NCI-H524 (cell line): ENCODE measurements at regions not wholly inside any gene's neighbourhood (a gene's known extent, or its start where the extent isn't known, plus 50 kb on each side); places are given as distances from the start of the nearest gene placed in this dataset.

Experiments used
- DNase-seq, 2 experiments: peaks; one replicate each; lab custom pipeline; 2025; lab: John Stamatoyannopoulos, UW

DNA sequence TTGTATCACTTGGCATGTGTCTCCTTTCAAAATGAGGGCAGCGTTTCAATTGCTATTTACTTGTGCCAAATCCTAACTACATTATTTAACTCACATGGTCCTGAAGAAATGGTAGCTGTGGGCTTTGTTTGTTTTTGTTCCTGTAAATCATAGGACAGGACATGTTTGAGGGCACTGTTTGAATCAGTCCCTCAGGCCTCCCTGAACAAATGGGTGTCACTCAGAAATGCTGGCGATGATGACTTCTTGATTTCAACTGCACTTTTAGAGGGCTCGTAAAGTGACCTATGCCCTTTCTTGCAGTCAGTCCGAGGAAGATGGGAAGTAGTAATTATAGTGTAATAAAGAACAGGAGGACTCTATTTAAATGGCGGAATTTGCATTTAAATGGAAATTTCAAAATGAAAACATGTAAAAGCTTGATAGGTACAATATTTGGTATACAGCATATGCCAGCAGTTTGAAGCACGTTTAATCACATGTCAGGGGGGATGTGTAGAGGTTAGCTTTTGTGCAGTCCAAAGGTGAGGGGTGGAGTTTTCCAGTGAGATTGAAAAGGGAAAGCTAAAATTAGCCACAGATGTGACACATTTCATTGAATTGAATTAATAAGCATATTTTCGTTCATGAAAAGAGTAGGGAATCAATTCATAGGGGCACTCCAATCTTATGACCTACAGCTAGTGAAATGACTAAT lies 1958.7 kb upstream of the IGFBP7 start:
- no peak for DNase-seq

DNA sequence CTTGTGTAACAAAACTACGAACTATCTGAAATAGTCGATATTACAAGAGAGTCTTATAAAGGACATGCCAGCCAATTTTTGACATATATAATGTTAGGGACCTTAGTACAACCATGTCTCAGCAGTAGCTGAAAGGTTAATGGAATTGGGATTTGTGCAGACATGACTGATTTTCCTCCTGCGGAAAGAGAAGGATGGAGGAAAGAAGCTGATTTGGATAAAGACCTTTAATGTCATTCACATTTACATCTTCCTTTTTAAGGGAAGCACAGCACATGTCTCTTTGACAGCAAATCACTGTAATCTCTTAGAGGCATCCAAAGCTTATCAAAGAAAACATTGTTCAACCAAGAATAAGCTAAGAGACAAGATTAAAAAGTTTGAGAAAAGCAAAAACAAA lies 1976.2 kb upstream of the IGFBP7 start:
- no peak for DNase-seq

DNA sequence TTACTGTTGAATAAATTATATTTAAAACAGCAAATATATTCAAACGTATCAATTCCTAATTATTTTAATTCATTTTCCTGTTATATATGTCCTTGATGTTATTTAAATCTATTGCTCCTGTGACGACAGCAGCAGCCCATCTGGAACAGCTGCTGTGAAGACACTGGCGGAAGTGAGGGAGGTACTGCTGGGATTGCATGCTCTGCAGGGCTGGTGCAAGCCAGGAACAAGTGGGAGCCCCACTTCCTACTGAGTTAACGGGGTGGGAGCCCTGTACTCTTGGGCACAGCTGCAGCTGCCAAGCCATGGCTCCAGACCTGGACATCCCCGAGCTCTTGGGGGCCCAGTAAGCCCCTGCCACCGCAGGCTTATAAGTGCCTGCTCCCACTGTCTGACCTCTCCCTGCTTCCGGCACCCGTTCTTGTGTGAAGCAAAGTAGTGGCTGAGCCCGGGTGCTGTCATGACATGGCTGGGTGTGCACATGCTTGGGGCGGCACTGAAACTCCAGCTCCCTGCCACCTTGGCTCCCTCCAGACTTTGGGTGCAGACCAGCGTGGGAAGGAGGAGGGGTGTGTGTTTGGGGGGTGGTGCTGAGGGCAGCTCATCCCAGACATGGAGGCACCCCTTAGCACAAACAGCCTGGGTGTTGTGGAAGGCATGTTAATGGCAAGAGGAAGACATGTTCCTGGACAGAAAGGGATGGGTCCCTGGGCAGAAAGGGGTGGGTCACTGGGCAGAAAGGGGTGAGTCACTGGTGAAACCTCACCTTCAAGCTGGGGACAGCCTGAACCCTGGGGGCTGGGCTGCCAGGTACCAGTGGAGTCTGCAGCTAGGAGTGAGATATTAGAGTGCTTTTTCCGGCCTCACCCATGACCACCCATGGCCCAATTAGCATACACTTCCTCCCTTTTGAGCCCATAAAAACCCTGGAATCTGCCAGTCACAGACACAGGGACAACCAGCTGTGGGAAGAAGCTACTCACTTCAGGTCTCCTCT lies 1981.3 kb upstream of the IGFBP7 start:
- DNase-seq = no peak

DNA sequence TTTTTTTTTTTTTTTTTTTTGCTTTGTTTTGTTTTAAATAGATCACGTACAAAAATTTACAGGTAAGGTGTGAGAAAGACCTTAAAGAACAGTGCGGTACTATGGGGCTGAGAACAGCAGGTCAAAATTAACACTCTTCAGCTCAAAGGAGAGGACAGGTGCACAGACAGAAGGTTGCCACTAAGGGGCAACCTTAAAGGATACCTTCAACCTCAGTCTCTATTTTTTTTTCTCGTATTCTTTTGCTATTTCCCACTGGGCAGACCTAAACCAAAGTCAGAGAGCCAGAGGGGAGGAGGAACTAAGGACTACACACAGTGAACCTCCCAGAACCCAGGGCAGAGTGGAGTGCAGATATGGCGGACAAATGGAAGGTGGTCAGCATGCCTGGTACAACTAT lies 1984.3 kb upstream of the IGFBP7 start:
- peak; percentile 10 to 18 for DNase-seq

DNA sequence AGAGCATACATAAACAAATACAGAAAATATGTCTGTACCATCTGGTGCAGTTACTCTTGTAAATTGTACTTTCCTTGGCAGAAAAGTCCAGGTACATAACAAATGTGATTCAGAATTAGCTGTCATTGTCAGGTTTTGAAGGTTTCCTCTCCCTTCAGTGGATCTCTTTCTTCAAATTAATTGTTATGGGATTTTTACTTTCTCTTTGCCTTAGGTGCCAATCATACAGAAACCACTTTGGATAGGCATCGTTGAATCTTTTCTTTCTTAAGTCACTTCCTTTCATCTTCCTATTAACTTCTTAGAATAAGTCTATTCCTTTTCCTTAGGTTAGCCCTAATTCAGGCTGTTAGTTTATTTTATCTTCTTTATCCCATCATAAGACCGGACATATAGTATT lies 1992.1 kb upstream of the IGFBP7 start:
- no peak for DNase-seq

DNA sequence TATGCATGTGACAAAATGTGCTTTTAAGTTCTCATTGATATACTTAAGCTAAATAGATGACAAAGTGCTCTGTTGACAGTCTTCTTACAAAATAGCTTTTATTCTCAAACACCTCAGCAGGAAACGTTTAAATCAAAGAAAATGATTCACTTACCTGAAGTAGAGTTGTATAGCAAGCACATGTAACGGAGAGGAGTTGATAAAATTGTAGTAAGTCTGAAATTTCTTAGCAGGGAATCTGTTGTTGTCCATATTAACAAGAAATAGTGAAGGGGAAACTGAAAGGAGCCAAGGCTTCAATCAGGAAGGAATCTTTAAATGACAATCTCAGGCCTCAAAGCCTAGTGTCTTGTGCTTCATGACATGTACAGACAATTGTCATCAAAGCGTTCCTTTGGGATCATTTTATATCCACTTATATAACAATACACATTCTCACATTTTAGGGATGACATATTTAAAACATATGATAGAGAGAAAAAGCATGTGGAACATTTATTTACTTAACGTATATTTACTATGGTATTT lies 2010.2 kb upstream of the IGFBP7 start:
- DNase-seq = no peak

DNA sequence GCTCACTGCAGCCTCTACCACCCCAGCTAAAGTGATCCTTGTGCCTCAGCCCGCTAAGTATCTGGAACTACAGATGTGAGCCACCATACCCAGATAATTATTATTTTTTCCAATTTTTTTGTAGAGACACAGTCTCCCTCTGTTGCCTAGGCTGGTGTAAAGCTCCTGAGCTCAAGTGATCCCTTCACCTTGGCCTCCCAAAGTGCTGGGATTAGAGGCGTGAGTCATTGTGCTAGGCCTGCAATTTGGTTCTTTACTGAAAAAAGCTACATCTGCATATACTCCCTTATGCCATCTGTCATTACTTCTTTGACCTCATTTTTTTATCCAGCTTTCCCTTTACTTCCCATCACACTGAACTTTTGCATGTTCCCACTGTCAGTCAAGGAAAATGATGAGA lies 2012.4 kb upstream of the IGFBP7 start:
- DNase-seq = peak; percentile 41 to 88

DNA sequence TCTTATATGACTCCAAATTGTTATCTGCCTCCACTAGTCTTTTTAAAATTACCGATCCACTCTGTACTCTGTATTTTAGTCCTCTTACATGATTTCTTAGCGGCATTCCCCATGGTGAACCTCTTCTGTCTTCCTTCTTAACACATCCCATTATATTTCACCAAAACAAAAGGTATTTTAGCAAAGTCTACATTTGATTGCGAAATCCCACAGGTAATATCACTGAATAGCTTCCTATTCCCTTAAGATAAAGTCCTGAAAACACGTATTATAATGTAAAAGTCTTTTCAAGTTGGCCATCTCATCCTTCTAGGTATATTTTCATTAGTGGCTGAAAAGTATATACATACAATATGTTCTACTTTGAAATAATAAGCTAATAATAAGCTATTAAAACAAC lies 2016.0 kb upstream of the IGFBP7 start:
- no peak for DNase-seq

DNA sequence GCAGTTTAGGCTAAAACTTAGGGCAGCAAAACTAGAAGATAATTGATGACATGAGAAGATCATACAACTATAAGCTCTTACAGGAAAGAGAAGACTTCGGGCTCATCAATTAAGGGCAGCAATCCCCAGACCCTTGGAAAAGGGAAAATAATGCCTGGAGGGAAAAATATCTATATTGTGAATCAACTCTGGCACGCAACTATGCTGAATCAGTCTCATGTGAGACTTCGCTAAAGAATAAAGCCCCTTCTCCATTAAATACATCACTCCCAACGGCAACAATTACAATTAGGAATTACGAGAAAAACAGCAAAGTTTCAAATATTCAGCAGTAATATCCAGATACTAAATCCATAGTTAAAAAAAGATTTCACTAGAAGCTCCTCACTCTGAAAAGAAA lies 2016.8 kb upstream of the IGFBP7 start:
- DNase-seq = no peak

DNA sequence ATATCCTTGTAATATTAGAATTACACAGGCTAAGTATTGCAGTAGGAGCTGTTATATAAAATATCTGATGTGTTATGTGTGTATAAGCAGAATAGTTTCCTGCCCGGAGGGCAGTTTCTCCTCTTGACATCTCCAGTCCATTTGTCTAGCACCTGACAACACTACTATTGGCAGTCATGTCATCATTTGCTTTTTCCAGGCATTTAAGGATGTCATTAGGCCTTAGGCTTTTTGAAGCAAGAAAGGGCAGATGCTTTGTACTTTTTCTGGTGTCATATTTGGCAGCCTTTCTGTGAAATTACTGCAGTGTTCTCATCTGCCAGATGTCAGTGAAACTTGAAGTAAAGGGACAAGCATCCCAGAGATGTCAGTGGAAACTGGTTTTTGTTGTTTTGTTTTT lies 2017.6 kb upstream of the IGFBP7 start:
- peak in 1 of 2 experiments; percentile 35 for DNase-seq

DNA sequence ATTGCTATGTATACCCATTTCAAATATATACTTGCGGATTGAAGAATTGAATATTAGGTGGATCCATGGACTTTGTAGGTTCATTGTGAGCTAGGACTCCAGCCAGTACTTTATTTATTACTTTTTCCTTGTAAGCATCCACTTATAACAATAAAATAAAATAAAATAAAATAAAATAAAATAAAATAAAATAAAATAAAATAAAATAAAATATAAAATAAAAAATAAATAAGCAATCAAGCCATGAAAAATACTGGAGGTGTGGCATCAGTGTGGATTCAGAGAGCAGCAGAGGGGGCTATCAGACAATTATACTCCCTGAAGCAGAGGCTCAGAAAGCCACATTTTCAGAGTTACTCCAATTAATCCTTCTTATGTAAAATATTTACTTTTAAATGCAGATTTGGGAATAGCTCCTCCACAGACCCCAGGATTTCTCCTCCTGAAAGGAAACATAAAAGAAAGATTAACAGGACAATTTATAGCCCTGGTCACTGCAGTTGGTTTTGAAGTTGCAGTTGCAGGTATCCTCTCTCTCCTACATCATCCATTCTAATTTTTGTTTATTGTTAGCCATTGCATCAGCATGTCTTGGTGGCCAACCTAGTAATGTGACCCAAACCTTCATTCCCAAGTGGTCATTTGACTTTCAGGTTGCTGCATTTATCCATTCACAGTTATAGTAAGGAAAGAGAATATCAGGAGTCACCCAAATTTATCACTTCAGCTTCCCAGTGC lies 2025.2 kb upstream of the IGFBP7 start:
- no peak for DNase-seq

DNA sequence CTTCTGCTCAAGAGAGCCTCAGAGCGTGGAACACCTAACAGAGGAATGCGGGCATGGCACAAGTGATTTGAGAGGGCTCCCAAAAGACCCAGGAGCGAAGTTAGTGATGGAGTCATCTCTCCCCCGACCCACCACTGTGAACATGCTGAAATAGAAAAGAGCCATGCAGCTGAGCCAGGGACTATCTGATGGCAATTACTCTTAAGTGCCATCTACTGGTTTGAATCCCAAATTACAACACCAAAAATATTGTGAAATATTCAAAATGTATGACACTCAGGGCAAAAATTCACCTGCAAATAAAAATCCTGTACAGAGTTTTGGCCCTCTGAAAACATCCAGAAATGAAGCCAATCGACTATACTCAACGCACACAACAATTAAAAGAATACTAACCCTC lies 2038.9 kb upstream of the ADGRL3 start:
- DNase-seq = no peak

DNA sequence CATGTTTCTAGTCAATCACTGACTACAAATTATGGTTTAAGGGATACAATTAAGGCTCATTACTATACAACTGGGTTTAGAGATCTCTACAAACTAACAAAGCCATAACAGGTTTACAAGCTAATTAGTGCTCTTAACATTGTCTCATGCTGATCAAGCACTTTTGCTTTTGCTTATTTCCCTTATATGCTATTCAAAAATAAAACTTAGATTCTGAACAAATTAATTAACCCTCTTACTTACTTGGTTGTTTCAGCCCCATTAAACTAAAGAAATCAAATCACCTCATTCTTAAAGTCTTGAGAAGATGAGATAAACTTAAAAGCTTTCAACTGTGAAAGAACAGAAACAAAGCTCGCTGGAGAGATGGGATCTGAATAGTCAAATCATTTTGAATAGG lies 2024.5 kb upstream of the ADGRL3 start:
- DNase-seq = no peak

DNA sequence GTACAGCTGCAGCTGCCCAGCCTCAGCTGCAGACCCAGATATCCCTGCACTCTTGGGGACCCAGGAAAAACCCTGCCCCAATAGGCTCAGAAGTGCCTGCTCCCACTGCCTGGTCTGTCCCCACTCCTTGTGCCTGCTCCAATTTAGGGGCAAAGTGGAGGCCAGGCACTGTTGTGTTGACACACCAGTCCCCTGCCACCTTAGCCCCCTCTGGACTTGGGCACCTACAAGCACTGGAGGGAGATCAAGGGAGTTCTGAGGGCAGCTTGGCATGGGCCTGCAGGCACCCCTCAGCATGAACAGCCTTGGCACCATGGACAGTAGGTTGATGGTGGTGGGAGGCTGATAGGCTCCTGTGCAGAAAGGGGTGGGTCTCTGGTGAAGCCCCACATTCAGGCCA lies 2020.8 kb upstream of the ADGRL3 start:
- no peak for DNase-seq

DNA sequence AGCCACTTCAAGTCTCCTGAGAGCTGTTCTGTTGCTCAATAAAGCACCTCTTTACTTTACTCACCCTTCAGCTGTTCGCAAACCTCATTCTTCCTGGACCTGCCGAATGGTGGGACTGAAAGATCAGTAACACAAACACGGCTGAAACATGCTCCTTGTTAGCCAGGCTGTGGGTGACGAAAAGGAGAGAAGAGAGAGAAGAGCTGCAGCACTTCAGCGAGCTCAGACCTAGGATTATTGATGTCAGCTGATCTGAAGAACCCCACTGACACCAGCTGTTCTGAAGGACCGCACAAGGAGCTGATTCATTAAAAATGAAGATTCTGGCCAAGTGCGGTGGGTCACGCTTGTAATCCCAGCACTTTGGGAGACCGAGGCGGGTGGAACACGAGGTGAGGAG lies 2020.0 kb upstream of the ADGRL3 start:
- peak; percentile 85 to 91 for DNase-seq

DNA sequence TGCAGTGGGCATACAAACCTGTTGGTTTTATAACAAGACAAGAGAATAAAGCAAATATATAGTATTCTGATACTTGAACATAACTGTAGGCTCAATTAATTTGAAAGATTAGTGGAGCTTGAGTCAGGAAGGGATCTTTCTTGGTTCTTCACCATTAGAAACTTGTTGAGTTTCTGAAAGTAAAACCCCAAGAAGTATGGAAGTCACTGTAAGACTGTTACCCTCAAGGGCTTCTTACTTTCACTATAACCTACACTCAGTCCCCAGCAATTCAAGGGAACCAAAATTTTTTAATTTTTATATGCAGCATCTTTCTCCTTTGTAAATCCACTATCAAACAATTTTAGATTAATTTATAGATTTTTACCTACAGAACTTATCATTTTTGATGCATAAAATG lies 2019.2 kb upstream of the ADGRL3 start:
- DNase-seq = no peak

DNA sequence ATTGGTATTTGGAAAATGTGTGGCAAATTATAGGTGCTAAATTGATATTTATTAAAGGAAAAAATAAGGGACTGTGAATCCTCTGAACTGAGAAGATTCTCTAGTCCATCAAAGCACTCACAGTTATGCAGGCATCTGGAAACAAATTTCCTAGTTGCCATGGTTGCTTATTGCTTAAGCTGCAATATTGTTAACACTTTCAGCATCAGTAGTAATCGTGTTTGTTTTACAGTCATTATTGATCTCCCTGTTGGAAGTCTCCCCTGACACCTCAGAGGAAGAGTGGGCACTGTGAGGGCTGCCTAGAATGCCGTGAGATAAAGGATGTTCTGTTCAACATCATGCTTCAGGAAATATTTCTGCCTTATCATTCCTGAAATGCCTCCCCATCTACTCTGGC lies 2004.3 kb upstream of the ADGRL3 start:
- DNase-seq = no peak

DNA sequence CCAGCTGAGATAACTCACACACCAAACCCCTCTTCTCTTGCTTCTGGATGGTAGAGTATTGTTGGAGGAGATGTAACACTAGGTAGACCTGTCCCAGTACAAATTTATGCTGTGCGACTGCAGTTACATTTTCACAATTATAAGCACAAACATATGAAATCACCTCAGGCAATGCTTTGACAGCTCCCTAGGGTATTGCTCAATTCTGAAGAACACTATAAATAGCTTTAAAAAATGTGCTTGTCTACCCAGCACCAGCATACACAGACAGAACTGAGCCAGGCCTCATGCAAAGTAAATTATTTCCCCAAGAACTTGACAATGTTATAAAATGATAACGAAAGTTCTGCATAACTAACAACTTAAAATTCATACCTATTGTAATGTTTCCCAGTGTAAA lies 1999.1 kb upstream of the ADGRL3 start:
- no peak for DNase-seq

DNA sequence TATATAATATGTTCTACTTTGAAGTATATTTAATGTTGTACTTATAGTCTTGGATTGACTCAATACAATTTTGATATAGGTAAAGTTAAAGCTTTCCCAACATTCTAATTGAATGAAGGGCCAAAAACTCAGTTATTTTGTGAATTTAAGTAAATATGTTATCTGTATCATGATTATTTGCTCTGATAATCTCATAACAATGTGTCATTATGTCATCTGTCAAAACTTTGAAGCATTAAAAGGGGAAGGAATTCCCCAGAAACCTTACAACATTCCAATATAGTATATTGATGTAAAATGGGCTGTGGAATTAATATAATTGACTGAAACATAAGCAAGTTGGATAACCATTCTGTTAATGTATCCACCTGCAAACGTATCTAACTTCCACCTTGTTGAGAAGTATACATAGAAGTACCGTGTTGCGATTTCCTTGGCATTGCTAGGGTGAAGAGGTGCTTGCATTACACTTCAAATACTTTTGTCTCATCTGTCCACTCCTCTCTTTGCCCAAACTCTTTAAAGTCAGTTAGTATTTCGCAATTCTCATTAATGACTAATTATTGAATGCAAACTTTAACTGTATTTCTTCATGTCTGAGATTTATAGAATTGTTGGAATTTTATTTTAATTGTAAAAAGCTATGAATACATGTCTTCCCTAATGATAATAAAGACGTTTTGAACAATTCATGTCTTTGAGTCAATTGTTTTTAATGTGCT lies 1982.1 kb upstream of the ADGRL3 start:
- no peak for DNase-seq

DNA sequence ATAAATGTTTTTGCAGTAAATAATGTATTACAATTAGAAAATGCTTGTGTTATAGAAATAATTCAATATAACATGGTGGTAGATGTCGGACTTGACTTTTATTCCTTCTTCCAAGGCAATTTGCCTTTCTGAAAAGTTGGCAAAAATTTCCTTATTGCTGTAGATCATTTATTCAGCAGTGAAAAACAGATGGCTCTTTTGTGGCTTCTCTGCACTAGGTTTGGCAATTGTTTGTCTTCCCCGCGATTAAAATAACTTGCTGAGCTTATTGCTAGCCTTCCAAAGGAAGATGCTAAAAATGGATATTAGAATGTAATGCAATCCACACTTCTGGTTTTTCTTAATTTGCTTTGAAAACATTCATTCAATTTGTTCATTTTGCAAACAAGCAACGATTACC lies 1977.9 kb upstream of the ADGRL3 start:
- no peak for DNase-seq

DNA sequence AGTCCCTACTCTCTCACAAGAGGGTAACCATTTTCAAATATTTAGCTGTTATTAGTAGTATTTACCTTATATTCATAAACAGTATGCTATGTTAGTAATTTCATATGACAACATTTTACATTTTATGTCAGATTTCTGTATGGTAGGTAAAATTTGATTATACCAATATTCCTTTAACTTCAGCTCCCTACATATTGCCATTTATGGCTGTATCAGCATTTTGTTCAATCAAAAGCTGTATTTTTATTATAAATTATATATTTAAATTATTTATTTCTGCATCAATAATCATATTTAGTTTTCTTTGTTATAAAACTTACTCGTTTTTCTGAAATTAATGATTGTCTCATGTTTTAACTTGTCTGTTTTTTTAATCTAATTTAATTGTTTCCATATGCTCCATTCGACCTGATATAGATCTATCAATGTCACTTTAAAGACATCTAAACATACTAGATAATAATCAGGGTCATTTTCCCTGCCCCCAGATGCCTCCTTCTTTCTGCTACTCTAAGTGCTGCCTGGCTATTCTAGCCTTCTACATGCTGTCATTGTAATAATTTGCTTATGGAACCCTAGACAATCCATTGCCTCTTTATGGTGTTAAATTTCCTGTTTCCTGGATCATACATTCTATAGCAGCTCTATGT lies 1976.7 kb upstream of the ADGRL3 start:
- no peak for DNase-seq
